Prostate gland (tissue), 2 donors: ENCODE measurements at regions not wholly inside any gene's neighbourhood (a gene's known extent, or its start where the extent isn't known, plus 50 kb on each side); places are given as distances from the start of the nearest gene placed in this dataset.

Experiments
- CTCF ChIP-seq, 4 experiments: fragments of 200-600 bp in 2 of 4; fragments of 450-650 bp in 2 of 4; sonication (generic) in 2 of 4; IDR thresholded peaks; 1 replicate in 3 of 4; 2 replicates in 1 of 4; pipeline ENCODE4 v1.5.1; 2016 to 2019; ENCODE audit warnings: antibody characterized with exemption in 4 of 4, mild to moderate bottlenecking in 2 of 4, moderate library complexity in 2 of 4
- POLR2A ChIP-seq: fragments of 450-650 bp; IDR thresholded peaks from one replicate; pipeline ENCODE4 v1.6.1; 2016; ENCODE audit warnings: antibody characterized with exemption, mild to moderate bottlenecking

GRCh38 chr1:83060651-83061390 is 938.1 kb downstream of the TTLL7 start:
- no peak for TF ChIP-seq POLR2A
- TF ChIP-seq CTCF (IDR thresholded peaks at IDR 0.05) = no peak
